CD14-positive monocyte (primary cell): ENCODE measurements at regions not wholly inside any gene's neighbourhood (a gene's known extent, or its start where the extent isn't known, plus 50 kb on each side); places are given as distances from the start of the nearest gene placed in this dataset.

ENCODE experiments used
- DNase-seq, 3 donors: peaks; one replicate each; pipeline ENCODE4 v3.0.0-alpha.2; 2011 to 2022
- H2AFZ ChIP-seq: 2 replicates; pipeline ENCODE4 v1.6.0; 2012; ENCODE audit warnings: mild to moderate bottlenecking, low read depth, low read length, inconsistent platforms; ENCODE audit not compliant: insufficient read depth, poor library complexity, severe bottlenecking
- H3K27ac ChIP-seq, 2 donors: 1 replicate in 1 of 2; 2 replicates in 1 of 2; pipeline ENCODE4 v1.5.1; 2012 to 2013; ENCODE audit warnings: low read length in 2 of 2, control low read depth in 1 of 2, inconsistent platforms in 1 of 2, low read depth in 1 of 2, mild to moderate bottlenecking in 1 of 2
- H3K27me3 ChIP-seq, 2 donors: one replicate each; pipeline versions ENCODE4 v1.6.0 to v1.6.1; 2011 to 2013; ENCODE audit warnings: low read length in 2 of 2; ENCODE audit not compliant: control insufficient read depth in 2 of 2, insufficient read depth in 2 of 2
- H3K36me3 ChIP-seq, 2 donors: replicated peaks in 1 of 2; 1 replicate in 1 of 2; 2 replicates in 1 of 2; pipeline versions ENCODE4 v1.5.1 to v1.6.1; 2012 to 2013; ENCODE audit warnings: low read length in 2 of 2, control low read depth in 1 of 2, inconsistent platforms in 1 of 2, mild to moderate bottlenecking in 1 of 2; ENCODE audit not compliant: insufficient read depth in 2 of 2, control insufficient read depth in 1 of 2
- H3K4me1 ChIP-seq, 2 donors: 1 replicate in 1 of 2; 2 replicates in 1 of 2; pipeline versions ENCODE4 v1.5.1 to v1.6.1; 2012 to 2013; ENCODE audit warnings: low read length in 2 of 2, control low read depth in 1 of 2, inconsistent platforms in 1 of 2, mild to moderate bottlenecking in 1 of 2, moderate library complexity in 1 of 2; ENCODE audit not compliant: insufficient read depth in 2 of 2, control insufficient read depth in 1 of 2
- H3K4me2 ChIP-seq: replicated peaks from 2 replicates; pipeline ENCODE3; 2012; ENCODE audit warnings: low read length, moderate library complexity, mild to moderate bottlenecking; ENCODE audit not compliant: poor library complexity, severe bottlenecking; ENCODE audit errors: extremely low read depth
- H3K4me3 ChIP-seq, 3 experiments: fragments of 200-600 bp in 1 of 3; sonication (generic) in 1 of 3; replicated peaks in 1 of 3; 1 replicate in 2 of 3; 2 replicates in 1 of 3; pipeline ENCODE4 v1.5.1; 2011 to 2013; ENCODE audit warnings: low read length in 3 of 3, mild to moderate bottlenecking in 3 of 3, control low read depth in 2 of 3, low read depth in 2 of 3, inconsistent platforms in 1 of 3, moderate library complexity in 1 of 3
- H3K79me2 ChIP-seq: 2 replicates; pipeline ENCODE4 v1.6.0; 2012; ENCODE audit warnings: mild to moderate bottlenecking, control low read depth, inconsistent platforms, low read length, moderate library complexity; ENCODE audit not compliant: insufficient read depth
- H3K9ac ChIP-seq: 2 replicates; pipeline ENCODE4 v1.6.0; 2017; ENCODE audit warnings: low read length, mild to moderate bottlenecking; ENCODE audit not compliant: insufficient read depth, poor library complexity, severe bottlenecking
- H3K9me3 ChIP-seq, 2 donors: replicated peaks in 1 of 2; 1 replicate in 1 of 2; 2 replicates in 1 of 2; pipeline versions ENCODE4 v1.5.1 to v1.6.1; 2012 to 2013; ENCODE audit warnings: low read length in 2 of 2, control low read depth in 1 of 2; ENCODE audit not compliant: control insufficient read depth in 1 of 2, insufficient read depth in 1 of 2
- H4K20me1 ChIP-seq: 2 replicates; pipeline ENCODE4 v1.6.0; 2012; ENCODE audit warnings: mild to moderate bottlenecking, low read length, control low read depth, moderate library complexity; ENCODE audit not compliant: insufficient read depth
- H3K27ac Mint-ChIP-seq, 7 donors: one replicate each; pipeline ENCODE4 v1.8.0; 2020; ENCODE audit warnings: mild to moderate bottlenecking in 7 of 7, mixed read lengths in 7 of 7, moderate library complexity in 6 of 7, inconsistent platforms in 2 of 7
- H3K27me3 Mint-ChIP-seq, 3 donors: one replicate each; pipeline ENCODE4 v1.8.0; 2021 to 2022; ENCODE audit warnings: low read depth in 3 of 3, mild to moderate bottlenecking in 3 of 3, mixed read lengths in 3 of 3, moderate library complexity in 3 of 3, inconsistent platforms in 1 of 3
- H3K36me3 Mint-ChIP-seq, 2 donors: one replicate each; pipeline ENCODE4 v1.8.0; 2020; ENCODE audit warnings: mixed read lengths in 2 of 2, inconsistent platforms in 1 of 2, mild to moderate bottlenecking in 1 of 2
- H3K4me1 Mint-ChIP-seq: one replicate; pipeline ENCODE4 v1.8.0; 2020; ENCODE audit warnings: mild to moderate bottlenecking, mixed read lengths
- H3K4me3 Mint-ChIP-seq, 2 donors: one replicate each; pipeline ENCODE4 v1.8.0; 2020; ENCODE audit warnings: mild to moderate bottlenecking in 2 of 2, mixed read lengths in 2 of 2, moderate library complexity in 1 of 2
- H3K9me3 Mint-ChIP-seq, 7 donors: one replicate each; pipeline ENCODE4 v1.8.0; 2020 to 2022; ENCODE audit warnings: mixed read lengths in 7 of 7, mild to moderate bottlenecking in 6 of 7, moderate library complexity in 6 of 7, inconsistent platforms in 2 of 7
- WGBS: methylation state at CpG from one replicate; pipeline ENCODE4 v1.1.5; 2013; ENCODE audit warnings: missing lambda C conversion rate; ENCODE audit not compliant: insufficient coverage; 5-methylcytosine and 5-hydroxymethylcytosine counted together
- intact Hi-C, 2 donors: fragments of 100-400 bp; cut with micrococcal nuclease; formaldehyde crosslinking; loops; one replicate each; pipeline versions ENCODE4 v1.15.0 to v1.15.1; 2023
- TF ChIP-seq, protein P1 (sequence below): fragments of 200-600 bp; IDR thresholded peaks from one replicate; pipeline ENCODE4 v1.8.0; 2022; ENCODE audit warnings: antibody characterized with exemption, mild to moderate bottlenecking

DNA sequence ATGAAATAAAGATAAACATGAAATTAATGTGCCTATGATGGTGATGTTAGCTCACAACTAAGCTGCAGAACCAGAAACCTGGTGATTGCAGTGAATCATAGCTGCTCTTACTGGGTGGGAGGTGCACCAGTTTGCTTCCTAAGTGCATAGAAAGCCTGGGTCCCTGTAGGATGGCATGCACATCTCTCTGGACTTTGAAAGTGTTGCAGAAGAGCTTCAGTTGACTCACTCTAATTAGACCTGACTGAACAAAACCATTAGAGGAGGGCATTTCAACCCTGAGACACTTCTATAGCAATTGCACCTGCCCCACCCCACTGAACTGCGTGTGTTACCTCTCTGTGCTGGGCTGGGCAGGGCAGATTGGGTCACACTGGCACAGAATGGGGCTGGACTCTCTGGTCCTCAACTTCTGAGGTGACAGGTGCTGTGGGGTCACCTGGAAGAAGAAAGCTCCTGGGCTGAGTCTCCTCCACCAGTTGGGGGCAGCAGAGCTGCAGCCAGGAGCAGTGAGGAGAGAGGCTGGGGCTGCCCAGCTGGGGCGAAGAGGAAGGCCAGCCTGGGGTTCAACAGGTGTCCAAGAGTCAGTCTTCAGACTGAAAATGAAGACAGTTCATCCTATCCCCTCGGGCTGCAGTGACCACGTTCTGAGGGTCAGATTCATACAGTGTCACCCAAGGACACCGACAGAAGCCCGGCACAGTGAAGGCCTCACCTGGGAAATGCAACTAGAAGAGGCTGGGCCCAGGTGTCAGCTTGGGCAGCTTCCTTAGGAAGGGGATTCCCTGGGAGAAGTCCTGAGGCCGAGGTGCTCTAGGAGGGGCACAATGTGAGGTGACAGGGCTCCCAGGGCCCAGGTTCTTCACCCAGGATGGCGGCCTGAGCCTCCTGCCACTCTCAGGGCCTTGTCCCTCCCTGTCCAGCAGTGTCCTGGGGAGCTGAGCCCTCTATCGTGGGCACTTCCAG lies 58.1 kb downstream of the GGTLC2 start:
- Mint-ChIP-seq H3K36me3 (no peaks in the 10 kb centered on the region), H3K27ac (no peak overlapping the region), H3K4me1 (peaks cover 4% of the 10 kb centered on the region), H3K4me3 (no peak overlapping the region), H3K27me3 (peaks cover 2 to 6% (median 3%) of the 10 kb centered on the region in 3 donors), H3K9me3 (no peaks in the 10 kb centered on the region)
- H3K4me1 ChIP-seq: no peaks in the 10 kb centered on the region
- H3K4me2 ChIP-seq: no peak overlapping the region
- intact Hi-C loops: no loop called here
- H3K4me3 ChIP-seq: no peak overlapping the region
- WGBS: 88% methylated on average over 8 of the region's 9 CpGs
- DNase-seq: no peak
- H3K9ac ChIP-seq: no peak overlapping the region
- H3K27me3 ChIP-seq: no peaks in the 10 kb centered on the region
- TF ChIP-seq, protein P1, sequence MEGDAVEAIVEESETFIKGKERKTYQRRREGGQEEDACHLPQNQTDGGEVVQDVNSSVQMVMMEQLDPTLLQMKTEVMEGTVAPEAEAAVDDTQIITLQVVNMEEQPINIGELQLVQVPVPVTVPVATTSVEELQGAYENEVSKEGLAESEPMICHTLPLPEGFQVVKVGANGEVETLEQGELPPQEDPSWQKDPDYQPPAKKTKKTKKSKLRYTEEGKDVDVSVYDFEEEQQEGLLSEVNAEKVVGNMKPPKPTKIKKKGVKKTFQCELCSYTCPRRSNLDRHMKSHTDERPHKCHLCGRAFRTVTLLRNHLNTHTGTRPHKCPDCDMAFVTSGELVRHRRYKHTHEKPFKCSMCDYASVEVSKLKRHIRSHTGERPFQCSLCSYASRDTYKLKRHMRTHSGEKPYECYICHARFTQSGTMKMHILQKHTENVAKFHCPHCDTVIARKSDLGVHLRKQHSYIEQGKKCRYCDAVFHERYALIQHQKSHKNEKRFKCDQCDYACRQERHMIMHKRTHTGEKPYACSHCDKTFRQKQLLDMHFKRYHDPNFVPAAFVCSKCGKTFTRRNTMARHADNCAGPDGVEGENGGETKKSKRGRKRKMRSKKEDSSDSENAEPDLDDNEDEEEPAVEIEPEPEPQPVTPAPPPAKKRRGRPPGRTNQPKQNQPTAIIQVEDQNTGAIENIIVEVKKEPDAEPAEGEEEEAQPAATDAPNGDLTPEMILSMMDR: no peak
- no peaks in the 10 kb centered on the region for H3K79me2 ChIP-seq
- no peak overlapping the region for H2AFZ ChIP-seq
- no peaks in the 10 kb centered on the region for H4K20me1 ChIP-seq
- H3K36me3 ChIP-seq: no peaks in the 10 kb centered on the region
- H3K9me3 ChIP-seq: no peaks in the 10 kb centered on the region
- no peak overlapping the region for H3K27ac ChIP-seq

DNA sequence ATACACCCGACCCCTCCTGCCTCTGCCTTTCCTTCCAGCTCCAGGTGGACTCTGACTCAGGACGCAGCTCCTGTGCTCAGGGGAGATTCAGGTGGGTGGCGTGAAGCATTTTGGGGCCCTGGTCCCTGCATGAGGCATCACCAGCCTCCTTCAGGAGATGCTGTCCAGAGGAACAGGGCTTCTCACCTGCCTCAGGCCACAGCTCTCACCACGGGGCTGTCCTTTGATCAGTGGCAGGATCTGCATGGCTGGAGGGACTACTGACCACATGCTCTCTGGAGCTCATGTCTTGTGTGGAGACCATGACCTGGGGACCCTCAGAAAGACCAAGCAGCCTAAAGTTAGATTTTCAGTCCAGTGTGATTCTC lies 58.8 kb downstream of the GGTLC2 start:
- DNase-seq: no peak
- H3K4me3 Mint-ChIP-seq: no peak overlapping the region
- TF ChIP-seq, protein P1: no peak
- no peak overlapping the region for H3K4me2 ChIP-seq
- peaks cover 4% of the 10 kb centered on the region for H3K4me1 Mint-ChIP-seq
- no peaks in the 10 kb centered on the region for H4K20me1 ChIP-seq
- 79% methylated on average over 3 of the region's 4 CpGs for WGBS
- H3K27ac ChIP-seq: no peak overlapping the region
- no peak overlapping the region for H3K27ac Mint-ChIP-seq
- no peaks in the 10 kb centered on the region for H3K27me3 ChIP-seq
- no peaks in the 10 kb centered on the region for H3K4me1 ChIP-seq
- no peak overlapping the region for H3K9ac ChIP-seq
- H3K27me3 Mint-ChIP-seq: peaks cover 2 to 6% (median 3%) of the 10 kb centered on the region in 3 donors
- no peak overlapping the region for H2AFZ ChIP-seq
- intact Hi-C loops: no loop called here
- no peaks in the 10 kb centered on the region for H3K9me3 Mint-ChIP-seq
- no peaks in the 10 kb centered on the region for H3K9me3 ChIP-seq
- no peaks in the 10 kb centered on the region for H3K36me3 ChIP-seq
- H3K36me3 Mint-ChIP-seq: no peaks in the 10 kb centered on the region
- no peaks in the 10 kb centered on the region for H3K79me2 ChIP-seq
- H3K4me3 ChIP-seq: no peak overlapping the region
